ENCODE measurements at regions not wholly inside any gene's neighbourhood (a gene's known extent, or its start where the extent isn't known, plus 50 kb on each side); places are given as distances from the start of the nearest gene placed in this dataset.

GRCh38 chr21:27036736-27037301 is 69.9 kb upstream of the ADAMTS5 start:
- Histone ChIP-seq H2AFZ (no peak overlapping the region), H3K36me3 (replicated peaks; ENCODE audit: insufficient read depth, low read depth) (no peaks in the 10 kb centered on the region), H3K4me1 (ENCODE audit: insufficient read depth) (no peaks in the 10 kb centered on the region), H3K27ac (no peak overlapping the region), H3K4me3 (no peak overlapping the region), H3K4me2 (no peak overlapping the region), H3K27me3 (no peaks in the 10 kb centered on the region), H4K20me1 (ENCODE audit: insufficient read depth, poor library complexity, severe bottlenecking) (no peaks in the 10 kb centered on the region), H3K79me2 (no peaks in the 10 kb centered on the region), H3K9me2 (replicated peaks; ENCODE audit: insufficient read depth) (no peaks in the 10 kb centered on the region), H3K9me3 (ENCODE audit: low read depth) (no peaks in the 10 kb centered on the region)
- TF ChIP-seq CTCF (IDR thresholded peaks at IDR 0.05; ENCODE audit: poor library complexity) (no peak), EZH2phosphoT487 (IDR thresholded peaks at IDR 0.05; ENCODE audit: low read depth, severe bottlenecking, unreplicated experiment) (no peak), EZH2 (IDR thresholded peaks at IDR 0.05; ENCODE audit: borderline replicate concordance) (no peak)
- 95% methylated on average over 3 of the region's 3 CpGs for WGBS (ENCODE audit: low lambda C conversion rate, missing lambda C conversion rate)
- no peak for DNase-seq (ENCODE audit: low spot score)

- 80% methylated on average over 4 of the region's 4 CpGs for WGBS (ENCODE audit: low lambda C conversion rate, missing lambda C conversion rate)
- no peak for DNase-seq (ENCODE audit: low spot score)
Observed at GRCh38 chr21:27035791-27036190, 68.9 kb upstream of the ADAMTS5 start.

GRCh38 chr21:27034796-27035195 is 67.9 kb upstream of the ADAMTS5 start:
- H4K20me1 ChIP-seq (ENCODE audit: insufficient read depth, poor library complexity, severe bottlenecking): no peaks in the 10 kb centered on the region
- H3K9me2 ChIP-seq (replicated peaks; ENCODE audit: insufficient read depth): no peaks in the 10 kb centered on the region
- no peak overlapping the region for H3K4me3 ChIP-seq
- no peak for TF ChIP-seq EZH2phosphoT487 (IDR thresholded peaks at IDR 0.05; ENCODE audit: low read depth, severe bottlenecking, unreplicated experiment)
- no peak for TF ChIP-seq EZH2 (IDR thresholded peaks at IDR 0.05; ENCODE audit: borderline replicate concordance)
- no peak for TF ChIP-seq CTCF (IDR thresholded peaks at IDR 0.05; ENCODE audit: poor library complexity)
- no peaks in the 10 kb centered on the region for H3K36me3 ChIP-seq (replicated peaks; ENCODE audit: insufficient read depth, low read depth)
- no peaks in the 10 kb centered on the region for H3K9me3 ChIP-seq (ENCODE audit: low read depth)
- DNase-seq (ENCODE audit: low spot score): no peak
- no peak overlapping the region for H3K27ac ChIP-seq
- WGBS (ENCODE audit: low lambda C conversion rate, missing lambda C conversion rate): 96% methylated on average over 1 of the region's 1 CpG
- H3K4me1 ChIP-seq (ENCODE audit: insufficient read depth): no peaks in the 10 kb centered on the region
- no peak overlapping the region for H3K4me2 ChIP-seq
- H3K27me3 ChIP-seq: no peaks in the 10 kb centered on the region
- no peak overlapping the region for H2AFZ ChIP-seq
- H3K79me2 ChIP-seq: no peaks in the 10 kb centered on the region

More at GRCh38 chr21:27035791-27036190, 68.9 kb upstream of the ADAMTS5 start:
- no peaks in the 10 kb centered on the region for H3K27me3 ChIP-seq
- H3K79me2 ChIP-seq: no peaks in the 10 kb centered on the region
- H3K36me3 ChIP-seq (replicated peaks; ENCODE audit: insufficient read depth, low read depth): no peaks in the 10 kb centered on the region
- H4K20me1 ChIP-seq (ENCODE audit: insufficient read depth, poor library complexity, severe bottlenecking): no peaks in the 10 kb centered on the region
- H3K9me3 ChIP-seq (ENCODE audit: low read depth): no peaks in the 10 kb centered on the region
- no peak overlapping the region for H3K27ac ChIP-seq
- no peaks in the 10 kb centered on the region for H3K9me2 ChIP-seq (replicated peaks; ENCODE audit: insufficient read depth)
- no peaks in the 10 kb centered on the region for H3K4me1 ChIP-seq (ENCODE audit: insufficient read depth)
- no peak overlapping the region for H3K4me2 ChIP-seq
- TF ChIP-seq CTCF (IDR thresholded peaks at IDR 0.05; ENCODE audit: poor library complexity) (no peak), EZH2phosphoT487 (IDR thresholded peaks at IDR 0.05; ENCODE audit: low read depth, severe bottlenecking, unreplicated experiment) (no peak), EZH2 (IDR thresholded peaks at IDR 0.05; ENCODE audit: borderline replicate concordance) (no peak)
- no peak overlapping the region for H2AFZ ChIP-seq
- H3K4me3 ChIP-seq: no peak overlapping the region
